HFFc6 (cell line): ENCODE measurements at regions not wholly inside any gene's neighbourhood (a gene's known extent, or its start where the extent isn't known, plus 50 kb on each side); places are given as distances from the start of the nearest gene placed in this dataset.

ENCODE experiments used
- DNase-seq: peaks from one replicate; pipeline ENCODE4 v3.0.0-alpha.2; 2018
- H3K27ac Mint-ChIP-seq: 2 replicates; pipeline ENCODE4 v1.8.0; 2020; ENCODE audit warnings: mild to moderate bottlenecking, mixed read lengths
- H3K27me3 Mint-ChIP-seq: 2 replicates; pipeline ENCODE4 v1.8.0; 2021; ENCODE audit warnings: mild to moderate bottlenecking, moderate library complexity, mixed read lengths; ENCODE audit not compliant: insufficient read depth
- H3K36me3 Mint-ChIP-seq: 2 replicates; pipeline ENCODE4 v1.8.0; 2021; ENCODE audit warnings: low read depth, mixed read lengths
- H3K4me1 Mint-ChIP-seq: 2 replicates; pipeline ENCODE4 v1.8.0; 2020; ENCODE audit warnings: low read depth, mixed read lengths
- H3K4me3 Mint-ChIP-seq: 2 replicates; pipeline ENCODE4 v1.8.0; 2020; ENCODE audit warnings: mild to moderate bottlenecking, moderate library complexity, mixed read lengths
- H3K9me3 Mint-ChIP-seq: 2 replicates; pipeline ENCODE4 v1.8.0; 2020; ENCODE audit warnings: mild to moderate bottlenecking, mixed read lengths
- CTCF ChIP-seq: fragments of 200-600 bp; sonication (generic); IDR thresholded peaks from 2 replicates; pipeline ENCODE4 v1.5.0; 2021; ENCODE audit warnings: antibody characterized with exemption, mild to moderate bottlenecking

- TF ChIP-seq CTCF, result no peak
- Mint-ChIP-seq H3K27ac (no peak overlapping the region), H3K36me3 (no peaks in the 10 kb centered on the region), H3K9me3 (peaks cover 42% of the 10 kb centered on the region), H3K4me1 (no peaks in the 10 kb centered on the region), H3K4me3 (no peak overlapping the region), H3K27me3 (no peaks in the 10 kb centered on the region)
- DNase-seq, result no peak
Observed at GRCh38 chr3:5633960-5634359, 446.5 kb downstream of the EDEM1 start.

- H3K27me3 Mint-ChIP-seq, result no peaks in the 10 kb centered on the region
- DNase-seq, result no peak
- H3K27ac Mint-ChIP-seq, result no peak overlapping the region
- H3K4me1 Mint-ChIP-seq, result no peaks in the 10 kb centered on the region
- H3K4me3 Mint-ChIP-seq, result no peak overlapping the region
- H3K36me3 Mint-ChIP-seq, result no peaks in the 10 kb centered on the region
- TF ChIP-seq CTCF, result no peak
- peaks cover 46% of the 10 kb centered on the region for H3K9me3 Mint-ChIP-seq
Observed at GRCh38 chr3:5634411-5634810, 446.9 kb downstream of the EDEM1 start.

- no peak for DNase-seq
- Mint-ChIP-seq H3K27ac (no peak overlapping the region), H3K36me3 (no peaks in the 10 kb centered on the region), H3K4me1 (no peaks in the 10 kb centered on the region), H3K27me3 (no peaks in the 10 kb centered on the region), H3K9me3 (peaks cover 46% of the 10 kb centered on the region), H3K4me3 (no peak overlapping the region)
- TF ChIP-seq CTCF, result no peak
Observed at GRCh38 chr3:5635746-5636145, 448.2 kb downstream of the EDEM1 start.

- no peaks in the 10 kb centered on the region for H3K4me1 Mint-ChIP-seq
- H3K9me3 Mint-ChIP-seq, result peaks cover 45% of the 10 kb centered on the region
- no peak overlapping the region for H3K4me3 Mint-ChIP-seq
- TF ChIP-seq CTCF, result no peak
- no peaks in the 10 kb centered on the region for H3K36me3 Mint-ChIP-seq
- no peak overlapping the region for H3K27ac Mint-ChIP-seq
- H3K27me3 Mint-ChIP-seq, result no peaks in the 10 kb centered on the region; the same call in 1 of the 2 replicates
- no peak for DNase-seq
Observed at GRCh38 chr3:5638550-5638949, 451.0 kb downstream of the EDEM1 start.

- Mint-ChIP-seq H3K36me3 (peaks cover 5% of the 10 kb centered on the region; the same call in 1 of the 2 replicates), H3K9me3 (peaks cover 39% of the 10 kb centered on the region), H3K4me3 (no peak overlapping the region), H3K27me3 (no peaks in the 10 kb centered on the region; the same call in 1 of the 2 replicates), H3K4me1 (no peaks in the 10 kb centered on the region), H3K27ac (no peak overlapping the region)
- no peak for TF ChIP-seq CTCF
- no peak for DNase-seq
Observed at GRCh38 chr3:5644773-5645670, 457.5 kb downstream of the EDEM1 start.
